ENCODE measurements at regions not wholly inside any gene's neighbourhood (a gene's known extent, or its start where the extent isn't known, plus 50 kb on each side); places are given as distances from the start of the nearest gene placed in this dataset.

DNA sequence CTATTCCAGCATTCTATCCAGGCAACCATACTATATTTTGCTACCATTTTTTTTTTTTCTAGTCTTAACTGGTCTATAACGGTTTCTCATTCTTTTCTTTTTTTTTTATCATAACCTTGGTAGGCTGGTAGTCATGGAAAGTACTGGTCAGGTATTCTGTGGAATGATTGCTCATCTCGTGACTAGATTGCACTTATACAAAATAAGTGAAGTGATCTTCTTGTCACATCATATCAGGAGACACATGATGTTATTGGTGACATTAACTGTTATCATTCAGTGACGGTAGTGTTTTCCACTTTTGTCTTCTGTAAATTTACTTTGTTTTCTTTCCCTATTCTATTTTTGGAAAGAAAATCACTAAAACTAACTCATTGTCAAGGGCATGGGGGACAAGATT lies 239.3 kb upstream of the SLITRK6 start:
- ChIA-PET CTCF (no interaction called here), POLR2A (no interaction called here)
- intact Hi-C loops (cut with micrococcal nuclease) = no loop called here
- peaks cover 2% of the 10 kb centered on the region for H3K9me3 Mint-ChIP-seq
- H3K4me3 Mint-ChIP-seq = no peak overlapping the region
- H3K27ac Mint-ChIP-seq = no peak overlapping the region
- H3K36me3 Mint-ChIP-seq (ENCODE audit: low read depth) = no peaks in the 10 kb centered on the region
- H3K27me3 Mint-ChIP-seq = no peaks in the 10 kb centered on the region
- DNase-seq (no peak), ATAC-seq (no peak)
- no peak for TF ChIP-seq CTCF (IDR thresholded peaks at IDR 0.05)
- no peaks in the 10 kb centered on the region for H3K4me1 Mint-ChIP-seq (ENCODE audit: low read depth)

GRCh38 chr13:86020351-86021002 lies 221.3 kb upstream of the SLITRK6 start:
- DNase-seq (no peak), ATAC-seq (no peak)
- ChIA-PET POLR2A (no interaction called here), CTCF (no interaction called here)
- no peaks in the 10 kb centered on the region for H3K36me3 Mint-ChIP-seq (ENCODE audit: low read depth)
- H3K9me3 Mint-ChIP-seq = peaks cover 4% of the 10 kb centered on the region
- no peak for TF ChIP-seq CTCF (IDR thresholded peaks at IDR 0.05)
- intact Hi-C loops (cut with micrococcal nuclease) = no loop called here
- H3K27me3 Mint-ChIP-seq = no peaks in the 10 kb centered on the region
- no peak overlapping the region for H3K4me3 Mint-ChIP-seq
- no peak overlapping the region for H3K27ac Mint-ChIP-seq
- H3K4me1 Mint-ChIP-seq (ENCODE audit: low read depth) = no peaks in the 10 kb centered on the region

DNA sequence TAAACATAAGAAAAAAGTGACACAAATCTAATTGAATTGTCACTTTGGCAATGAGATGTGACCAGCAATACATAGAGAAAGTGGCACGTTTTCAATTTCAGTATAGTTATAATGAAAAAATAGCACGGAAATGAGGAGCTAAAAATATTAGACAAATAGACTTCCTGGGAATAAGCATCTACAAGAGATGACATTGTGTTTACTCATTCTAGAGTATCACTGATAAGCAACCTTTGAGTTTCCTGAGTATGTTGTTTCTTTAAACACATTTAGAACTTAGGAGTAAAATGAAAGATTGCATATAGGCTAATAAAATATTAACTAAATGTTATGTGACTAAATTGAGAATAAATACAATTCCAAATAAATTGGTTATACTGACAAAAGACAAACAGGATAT lies 207.1 kb upstream of the SLITRK6 start:
- Mint-ChIP-seq H3K4me1 (ENCODE audit: low read depth) (no peaks in the 10 kb centered on the region), H3K36me3 (ENCODE audit: low read depth) (no peaks in the 10 kb centered on the region), H3K9me3 (peaks cover 3% of the 10 kb centered on the region), H3K4me3 (no peak overlapping the region), H3K27me3 (no peaks in the 10 kb centered on the region), H3K27ac (no peak overlapping the region)
- ATAC-seq (no peak), DNase-seq (no peak)
- ChIA-PET POLR2A (no interaction called here), CTCF (no interaction called here)
- intact Hi-C loops (cut with micrococcal nuclease) = no loop called here
- TF ChIP-seq CTCF (IDR thresholded peaks at IDR 0.05) = no peak

- ChIA-PET POLR2A (no interaction called here), CTCF (no interaction called here)
- Mint-ChIP-seq H3K4me3 (no peak overlapping the region), H3K36me3 (ENCODE audit: low read depth) (no peaks in the 10 kb centered on the region), H3K4me1 (ENCODE audit: low read depth) (no peaks in the 10 kb centered on the region), H3K9me3 (peaks cover 3% of the 10 kb centered on the region), H3K27me3 (no peaks in the 10 kb centered on the region), H3K27ac (no peak overlapping the region)
- no peak for TF ChIP-seq CTCF (IDR thresholded peaks at IDR 0.05)
- intact Hi-C loops (cut with micrococcal nuclease) = no loop called here
- no peak for DNase-seq
- ATAC-seq = no peak
Observed at GRCh38 chr13:86003029-86003428, 203.8 kb upstream of the SLITRK6 start.

GRCh38 chr13:86000546-86000945 lies 201.3 kb upstream of the SLITRK6 start:
- no peaks in the 10 kb centered on the region for H3K4me1 Mint-ChIP-seq (ENCODE audit: low read depth)
- POLR2A ChIA-PET = no interaction called here
- TF ChIP-seq CTCF (IDR thresholded peaks at IDR 0.05) = no peak

More at GRCh38 chr13:86000546-86000945, 201.3 kb upstream of the SLITRK6 start:
- no peaks in the 10 kb centered on the region for H3K27me3 Mint-ChIP-seq
- ATAC-seq (no peak), DNase-seq (no peak)
- H3K36me3 Mint-ChIP-seq (ENCODE audit: low read depth) = no peaks in the 10 kb centered on the region
- no peak overlapping the region for H3K4me3 Mint-ChIP-seq
- no peaks in the 10 kb centered on the region for H3K9me3 Mint-ChIP-seq
- CTCF ChIA-PET = no interaction called here
- intact Hi-C loops (cut with micrococcal nuclease) = no loop called here
- H3K27ac Mint-ChIP-seq = no peak overlapping the region

Measured in activated CD8-positive, alpha-beta T cell treated with anti-CD3 and anti-CD28 coated beads for 36 hours (primary cell).